ELR (cell line): ENCODE measurements at regions not wholly inside any gene's neighbourhood (a gene's known extent, or its start where the extent isn't known, plus 50 kb on each side); places are given as distances from the start of the nearest gene placed in this dataset.

ENCODE experiments used
- DNase-seq: peaks from one replicate; pipeline ENCODE4 v3.0.0-alpha.2; 2015; ENCODE audit warnings: low read depth

DNA sequence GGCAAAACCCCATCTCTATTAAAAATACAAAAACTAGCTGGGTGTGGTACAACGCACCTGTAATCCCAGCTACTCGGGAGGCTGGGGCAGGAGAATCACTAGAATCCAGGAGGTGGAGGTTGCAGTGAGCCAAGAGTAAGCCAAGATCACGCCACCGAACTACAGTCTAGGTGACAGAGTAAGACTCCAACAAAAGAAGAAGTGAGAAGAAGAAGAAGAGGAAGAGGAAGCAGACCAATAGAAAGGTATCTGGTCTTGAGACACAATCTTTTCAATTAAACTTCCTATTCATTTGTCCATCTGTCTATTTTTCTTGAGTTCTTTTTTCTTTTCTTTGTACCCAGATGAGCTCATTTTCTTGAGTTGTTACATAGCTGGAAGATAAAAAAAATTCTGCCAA lies 55.7 kb upstream of the ACADM start:
- DNase-seq = no peak

DNA sequence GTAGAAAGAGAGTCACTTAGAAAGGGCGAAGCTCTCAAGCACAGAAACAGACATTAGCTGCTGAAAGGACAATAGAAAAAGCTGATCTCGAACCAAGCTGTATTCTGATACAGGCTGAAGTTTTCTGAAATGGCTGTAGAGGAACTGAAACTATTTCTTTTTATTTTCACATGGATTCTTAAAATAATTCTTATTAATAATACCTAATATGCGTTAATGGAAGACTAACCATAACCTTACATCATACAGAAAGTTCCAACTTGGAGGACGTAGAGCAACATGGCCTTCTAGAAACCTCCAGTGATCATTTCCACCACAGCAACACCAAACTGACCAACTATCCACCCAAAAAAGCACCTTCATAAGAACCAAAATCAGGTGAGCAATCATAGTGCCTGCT lies 52.8 kb upstream of the ACADM start:
- DNase-seq = no peak

DNA sequence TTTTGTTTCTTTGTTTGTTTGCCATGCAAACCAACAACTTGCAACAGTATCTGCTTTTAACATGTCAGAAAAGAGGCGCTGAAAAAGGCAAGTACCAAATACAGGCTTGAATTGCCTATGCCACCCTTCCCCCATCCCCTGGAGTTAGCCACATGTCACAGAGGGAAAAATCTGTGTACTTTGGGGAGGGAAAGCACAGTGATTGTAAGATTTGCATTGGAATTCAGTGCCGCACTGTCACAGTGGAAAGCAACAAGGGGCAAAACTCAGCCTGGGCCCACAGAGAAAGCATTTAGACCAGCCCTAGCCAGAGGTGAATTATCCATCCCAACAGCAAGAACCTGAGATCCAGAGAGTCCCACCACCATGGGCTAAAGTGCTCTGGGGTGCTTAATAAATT lies 52.4 kb upstream of the ACADM start:
- DNase-seq = no peak

DNA sequence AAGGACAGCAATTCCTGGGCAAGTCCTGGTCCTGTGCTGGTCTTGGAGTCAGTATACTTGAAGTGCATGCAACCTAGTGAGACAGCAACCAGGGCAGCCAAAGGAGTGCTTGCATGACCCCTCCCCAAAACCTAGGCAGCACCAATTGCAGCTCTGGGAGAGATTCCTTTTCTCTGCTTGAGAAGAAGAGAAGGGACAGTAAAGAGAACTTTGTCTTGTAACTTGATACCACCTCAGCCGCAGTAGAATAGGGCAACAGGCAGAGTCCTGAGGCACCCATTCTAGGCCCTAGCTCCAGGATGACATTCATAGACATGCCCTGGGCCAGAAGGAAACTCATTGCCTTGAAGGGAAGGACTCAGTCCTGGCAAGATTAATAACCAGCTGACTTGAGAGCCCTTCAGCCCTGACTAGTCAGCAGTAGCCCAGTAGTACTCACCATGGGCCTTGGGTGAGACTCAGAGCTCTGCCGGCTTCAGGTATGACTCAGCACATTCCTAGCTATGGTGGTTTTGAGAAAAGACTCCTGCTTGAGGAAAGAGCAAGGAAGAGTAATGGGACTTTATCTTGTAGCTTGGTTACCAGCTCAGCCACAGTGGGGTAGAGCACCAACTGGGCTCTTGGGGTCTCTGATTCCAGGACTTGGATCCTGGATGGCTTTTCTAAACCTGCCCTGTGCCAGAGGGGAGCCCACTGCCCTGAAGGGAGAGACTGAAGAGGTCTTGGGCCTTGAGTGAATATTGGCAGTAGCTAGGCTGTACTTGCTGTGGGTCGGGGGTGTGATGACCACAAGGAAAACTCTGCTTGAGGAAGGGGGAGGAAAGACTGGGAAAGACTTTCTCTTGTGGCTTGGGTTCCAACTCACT lies 51.7 kb upstream of the ACADM start:
- peak; percentile 91 for DNase-seq

DNA sequence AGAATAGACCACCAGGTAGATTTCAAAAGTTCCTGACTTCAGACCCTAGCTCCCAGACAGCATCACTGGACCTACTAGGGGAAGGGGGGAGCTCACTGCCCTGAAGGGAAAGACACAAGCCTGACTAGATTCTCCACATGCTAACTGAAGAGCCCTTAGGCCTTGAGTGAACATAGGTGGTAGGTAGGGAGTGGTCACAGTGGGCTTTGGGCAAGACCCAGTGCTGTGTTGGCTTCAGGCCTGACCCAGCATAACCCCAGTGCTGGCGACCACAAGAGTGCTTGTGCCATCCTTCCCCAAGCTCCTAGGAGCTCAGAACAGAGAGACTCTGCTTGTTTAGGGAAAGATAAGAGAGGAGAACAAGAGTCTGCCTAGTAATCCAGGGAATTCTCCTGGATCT lies 51.1 kb upstream of the ACADM start:
- no peak for DNase-seq

DNA sequence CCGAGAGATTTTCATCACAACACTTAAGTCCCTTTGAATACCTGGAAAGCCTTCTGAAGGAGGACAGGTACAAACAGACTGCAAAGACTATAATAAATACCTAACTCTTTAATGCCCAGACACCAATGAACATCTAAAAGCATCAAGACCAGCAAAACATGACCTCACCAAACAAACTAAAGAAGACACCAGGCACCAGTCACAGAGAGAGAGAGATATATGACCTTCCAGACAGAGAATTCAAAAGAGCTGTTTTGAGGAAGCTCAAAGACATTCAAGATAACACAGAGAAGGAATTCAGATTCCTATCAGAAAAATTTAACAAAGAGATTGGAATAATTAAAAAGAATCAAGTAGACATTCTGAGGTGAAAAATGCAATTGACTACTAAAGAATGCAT lies 50.6 kb upstream of the ACADM start:
- no peak for DNase-seq
